IMR-90 (cell line): ENCODE measurements at regions not wholly inside any gene's neighbourhood (a gene's known extent, or its start where the extent isn't known, plus 50 kb on each side); places are given as distances from the start of the nearest gene placed in this dataset.

Experiments
- ATAC-seq: fragments of 200-7000 bp; cut with Tn5 transposase; 2 replicates; pipeline ENCODE4 v1.9.1; 2020; ENCODE audit warnings: low read depth, mild to moderate bottlenecking, moderate library complexity
- BruUV-seq: library from RNA; stranded (reverse); fragments of 400-500 nt; replicated peaks from 2 replicates; lab custom pipeline; 2021; lab: Mats Ljungman, UMichigan
- CTCF ChIA-PET: fragments of 300-600 bp; formaldehyde crosslinking; extraction: SDS; loops from one replicate; lab custom pipeline; 2021; ENCODE audit warnings: antibody characterized with exemption; lab: Yijun Ruan, JAX
- POLR2A ChIA-PET: fragments of 300-600 bp; sonication (Branson Sonifier 250); formaldehyde crosslinking; loops from one replicate; lab custom pipeline; 2022; ENCODE audit warnings: antibody characterized with exemption; ENCODE audit not compliant: unreplicated experiment; lab: Charles Lee
- DNase-seq: peaks from one replicate; pipeline ENCODE4 v3.0.0; 2013
- H2AFZ ChIP-seq: replicated peaks from 2 replicates; pipeline ENCODE3; 2013; ENCODE audit warnings: low read length, mild to moderate bottlenecking; ENCODE audit not compliant: poor library complexity
- H2AK5ac ChIP-seq: 2 replicates; pipeline ENCODE4 v1.6.1; 2013; ENCODE audit warnings: low read depth, low read length, inconsistent platforms
- H2AK9ac ChIP-seq: replicated peaks from 2 replicates; pipeline ENCODE3; 2013; ENCODE audit warnings: mild to moderate bottlenecking, low read depth, low read length, moderate library complexity; ENCODE audit not compliant: poor library complexity
- H2BK120ac ChIP-seq: 2 replicates; pipeline ENCODE4 v1.6.1; 2013; ENCODE audit warnings: low read depth, low read length, inconsistent platforms
- H2BK15ac ChIP-seq: 3 replicates; pipeline ENCODE4 v1.6.1; 2013; ENCODE audit warnings: low read depth, low read length, inconsistent platforms
- H2BK20ac ChIP-seq: 2 replicates; pipeline ENCODE4 v1.6.1; 2013; ENCODE audit warnings: low read depth, mild to moderate bottlenecking, inconsistent platforms, low read length, moderate library complexity
- H2BK5ac ChIP-seq: 2 replicates; pipeline ENCODE4 v1.6.1; 2013; ENCODE audit warnings: mild to moderate bottlenecking, low read depth, low read length, inconsistent platforms; ENCODE audit not compliant: poor library complexity, severe bottlenecking
- H3K14ac ChIP-seq: replicated peaks from 2 replicates; pipeline ENCODE4 v1.6.1; 2013; ENCODE audit warnings: low read depth, low read length, inconsistent platforms
- H3K18ac ChIP-seq: 2 replicates; pipeline ENCODE4 v1.6.1; 2013; ENCODE audit warnings: low read depth, low read length, control low read depth
- H3K23ac ChIP-seq: 2 replicates; pipeline ENCODE4 v1.6.1; 2013; ENCODE audit warnings: low read depth, low read length, inconsistent platforms
- H3K27ac ChIP-seq: 2 replicates; pipeline ENCODE4 v1.5.1; 2013; ENCODE audit warnings: mild to moderate bottlenecking, control low read depth, low read length; ENCODE audit not compliant: insufficient read depth
- H3K27me3 ChIP-seq: 2 replicates; pipeline ENCODE4 v1.6.1; 2013; ENCODE audit warnings: low read length; ENCODE audit not compliant: control insufficient read depth, insufficient read depth
- H3K36me3 ChIP-seq: 2 replicates; pipeline ENCODE4 v1.6.1; 2013; ENCODE audit warnings: low read length, mixed read lengths; ENCODE audit not compliant: control insufficient read depth, insufficient read depth
- H3K4ac ChIP-seq: 2 replicates; pipeline ENCODE4 v1.6.1; 2013; ENCODE audit warnings: low read depth, low read length, inconsistent platforms
- H3K4me1 ChIP-seq: 2 replicates; pipeline ENCODE4 v1.6.1; 2013; ENCODE audit warnings: low read length, mixed read lengths; ENCODE audit not compliant: control insufficient read depth, insufficient read depth
- H3K4me2 ChIP-seq: 2 replicates; pipeline ENCODE4 v1.6.1; 2013; ENCODE audit warnings: low read depth, mild to moderate bottlenecking, control low read depth, low read length, moderate library complexity
- H3K4me3 ChIP-seq: 2 replicates; pipeline ENCODE4 v1.5.1; 2013; ENCODE audit warnings: low read depth, mild to moderate bottlenecking, control low read depth, low read length, moderate library complexity; ENCODE audit not compliant: insufficient read depth
- H3K56ac ChIP-seq: 2 replicates; pipeline ENCODE4 v1.6.1; 2013; ENCODE audit warnings: low read length, inconsistent platforms; ENCODE audit not compliant: insufficient read depth; ENCODE audit errors: extremely low read depth
- H3K79me1 ChIP-seq, 2 experiments: 2 replicates each; pipeline ENCODE4 v1.6.1; 2013; ENCODE audit warnings: low read length in 2 of 2, inconsistent platforms in 1 of 2, low read depth in 1 of 2
- H3K9ac ChIP-seq: 2 replicates; pipeline ENCODE4 v1.6.1; 2013; ENCODE audit warnings: low read depth, low read length, control low read depth
- H3K9me1 ChIP-seq: 2 replicates; pipeline ENCODE4 v1.6.1; 2013; ENCODE audit warnings: low read length, inconsistent platforms; ENCODE audit not compliant: insufficient read depth
- H3K9me3 ChIP-seq: 2 replicates; pipeline ENCODE4 v1.6.1; 2013; ENCODE audit warnings: low read length; ENCODE audit not compliant: control insufficient read depth, insufficient read depth
- H4K20me1 ChIP-seq: 2 replicates; pipeline ENCODE4 v1.6.1; 2013; ENCODE audit warnings: low read length, inconsistent platforms; ENCODE audit not compliant: insufficient read depth
- H4K5ac ChIP-seq: 2 replicates; pipeline ENCODE4 v1.6.1; 2013; ENCODE audit warnings: mild to moderate bottlenecking, low read depth, low read length, control low read depth
- H4K8ac ChIP-seq, 2 experiments: 2 replicates each; pipeline ENCODE4 v1.6.1; 2013; ENCODE audit warnings: low read depth in 2 of 2, low read length in 2 of 2, control low read depth in 1 of 2, inconsistent platforms in 1 of 2
- H4K91ac ChIP-seq: 2 replicates; pipeline ENCODE4 v1.6.1; 2013; ENCODE audit warnings: low read depth, low read length, inconsistent platforms; ENCODE audit not compliant: insufficient read depth
- CHD1 ChIP-seq: IDR thresholded peaks from 2 replicates; pipeline ENCODE4 v1.6.1; 2012; ENCODE audit warnings: low read depth, low read length, improper control_type of control experiment
- MAFK ChIP-seq: IDR thresholded peaks from 2 replicates; pipeline ENCODE4 v1.6.1; 2012; ENCODE audit warnings: low read depth, low read length, improper control_type of control experiment
- MXI1 ChIP-seq: IDR thresholded peaks from 2 replicates; pipeline ENCODE4 v1.6.1; 2012; ENCODE audit warnings: low read depth, mild to moderate bottlenecking, low read length, moderate library complexity, borderline replicate concordance
- RAD21 ChIP-seq: IDR thresholded peaks from 2 replicates; pipeline ENCODE4 v1.6.1; 2012; ENCODE audit warnings: low read length, improper control_type of control experiment
- RFX5 ChIP-seq: IDR thresholded peaks from 2 replicates; pipeline ENCODE4 v1.8.0; 2012; ENCODE audit warnings: low read depth, mild to moderate bottlenecking, low read length, moderate library complexity
- WGBS, 2 experiments: methylation state at CpG; one replicate each; pipeline versions ENCODE4 v1.1.5 to v1.1.7; 2013; ENCODE audit warnings: missing lambda C conversion rate in 2 of 2; ENCODE audit not compliant: insufficient read length in 1 of 2; ENCODE audit errors: extremely low coverage in 2 of 2; 5-methylcytosine and 5-hydroxymethylcytosine counted together
- dilution Hi-C: fragments of 300-500 bp; cut with HindIII; formaldehyde crosslinking; loops from one replicate; pipeline ENCODE4 v1.14.3; 2018; ENCODE audit warnings: low sequenced_read_pairs; ENCODE audit not compliant: unreplicated experiment
- in situ Hi-C: fragments of 300-500 bp; cut with MboI; formaldehyde crosslinking; loops from 3 replicates; pipeline ENCODE4 v1.14.3; 2019; ENCODE audit warnings: low sequenced_read_pairs, inconsistent platforms, mixed read lengths
- intact Hi-C: fragments of 100-400 bp; cut with micrococcal nuclease; formaldehyde crosslinking; loops from 2 replicates; pipeline ENCODE4 v1.10.0; 2022
- TF ChIP-seq, protein P1 (sequence below): conservative IDR thresholded peaks from 2 replicates; pipeline ENCODE4 v1.5.1; 2012; ENCODE audit warnings: mild to moderate bottlenecking, low read depth, low read length, improper control_type of control experiment
- TF ChIP-seq, protein P2 (sequence below): fragments of 150-350 bp; IDR thresholded peaks from 2 replicates; pipeline ENCODE4 v1.6.1; 2016; ENCODE audit warnings: low read depth, mild to moderate bottlenecking, low read length, moderate library complexity, borderline replicate concordance

DNA sequence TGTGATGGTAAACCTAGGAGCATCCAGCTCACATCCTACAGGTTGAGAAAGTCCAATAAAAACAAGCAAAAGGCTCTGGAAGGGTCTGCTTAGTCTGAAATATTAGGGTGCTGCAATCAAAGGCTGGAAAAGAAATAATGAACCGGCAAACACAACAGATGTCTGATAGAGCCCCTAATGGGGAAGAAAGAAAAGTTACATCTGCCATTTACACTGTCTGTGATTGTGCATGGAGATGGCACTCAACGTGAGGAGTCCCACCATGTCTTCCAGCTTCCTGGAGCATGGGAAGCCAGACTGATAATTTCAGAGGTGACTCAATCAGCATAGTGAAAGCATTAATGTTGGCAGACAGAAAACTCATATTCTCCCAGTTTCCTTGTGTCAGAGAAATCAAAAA lies 307.8 kb downstream of the EPHA4 start:
- POLR2A ChIA-PET = no interaction called here
- TF ChIP-seq RFX5 (no peak), MAFK (no peak), RAD21 (no peak), MXI1 (no peak), CHD1 (no peak)
- TF ChIP-seq, protein P1, sequence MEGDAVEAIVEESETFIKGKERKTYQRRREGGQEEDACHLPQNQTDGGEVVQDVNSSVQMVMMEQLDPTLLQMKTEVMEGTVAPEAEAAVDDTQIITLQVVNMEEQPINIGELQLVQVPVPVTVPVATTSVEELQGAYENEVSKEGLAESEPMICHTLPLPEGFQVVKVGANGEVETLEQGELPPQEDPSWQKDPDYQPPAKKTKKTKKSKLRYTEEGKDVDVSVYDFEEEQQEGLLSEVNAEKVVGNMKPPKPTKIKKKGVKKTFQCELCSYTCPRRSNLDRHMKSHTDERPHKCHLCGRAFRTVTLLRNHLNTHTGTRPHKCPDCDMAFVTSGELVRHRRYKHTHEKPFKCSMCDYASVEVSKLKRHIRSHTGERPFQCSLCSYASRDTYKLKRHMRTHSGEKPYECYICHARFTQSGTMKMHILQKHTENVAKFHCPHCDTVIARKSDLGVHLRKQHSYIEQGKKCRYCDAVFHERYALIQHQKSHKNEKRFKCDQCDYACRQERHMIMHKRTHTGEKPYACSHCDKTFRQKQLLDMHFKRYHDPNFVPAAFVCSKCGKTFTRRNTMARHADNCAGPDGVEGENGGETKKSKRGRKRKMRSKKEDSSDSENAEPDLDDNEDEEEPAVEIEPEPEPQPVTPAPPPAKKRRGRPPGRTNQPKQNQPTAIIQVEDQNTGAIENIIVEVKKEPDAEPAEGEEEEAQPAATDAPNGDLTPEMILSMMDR = no peak
- TF ChIP-seq, protein P2, sequence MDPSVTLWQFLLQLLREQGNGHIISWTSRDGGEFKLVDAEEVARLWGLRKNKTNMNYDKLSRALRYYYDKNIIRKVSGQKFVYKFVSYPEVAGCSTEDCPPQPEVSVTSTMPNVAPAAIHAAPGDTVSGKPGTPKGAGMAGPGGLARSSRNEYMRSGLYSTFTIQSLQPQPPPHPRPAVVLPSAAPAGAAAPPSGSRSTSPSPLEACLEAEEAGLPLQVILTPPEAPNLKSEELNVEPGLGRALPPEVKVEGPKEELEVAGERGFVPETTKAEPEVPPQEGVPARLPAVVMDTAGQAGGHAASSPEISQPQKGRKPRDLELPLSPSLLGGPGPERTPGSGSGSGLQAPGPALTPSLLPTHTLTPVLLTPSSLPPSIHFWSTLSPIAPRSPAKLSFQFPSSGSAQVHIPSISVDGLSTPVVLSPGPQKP = no peak
- Histone ChIP-seq H3K4me2 (no peak overlapping the region), H2AFZ (no peak overlapping the region), H3K14ac (no peak overlapping the region), H4K91ac (no peak overlapping the region), H2BK5ac (no peak overlapping the region), H3K9ac (no peak overlapping the region), H2BK15ac (no peak overlapping the region), H2AK5ac (no peak overlapping the region), H3K27ac (no peak overlapping the region), H3K36me3 (no peaks in the 10 kb centered on the region), H3K79me1 (no peaks in the 10 kb centered on the region), H3K4me1 (no peaks in the 10 kb centered on the region), H3K4me3 (no peak overlapping the region), H3K9me1 (no peaks in the 10 kb centered on the region), H2AK9ac (no peak overlapping the region), H2BK120ac (no peak overlapping the region), H3K23ac (no peak overlapping the region), H3K9me3 (no peaks in the 10 kb centered on the region), H4K5ac (no peak overlapping the region), H3K56ac (no peak overlapping the region), H3K27me3 (peaks cover 1% of the 10 kb centered on the region), H4K20me1 (no peaks in the 10 kb centered on the region), H2BK20ac (no peak overlapping the region), H3K18ac (no peak overlapping the region), H3K4ac (no peak overlapping the region), H4K8ac (no peak overlapping the region)
- no TSS peak for BruUV-seq
- CTCF ChIA-PET = no interaction called here
- in situ Hi-C loops (no loop called here), dilution Hi-C loops (no loop called here), intact Hi-C loops (no loop called here)
- DNase-seq (no peak), ATAC-seq (no peak)
- 80% methylated on average over 1 of the region's 2 CpGs; no CpG with 5 or more reads in 1 of the 2 experiments for WGBS, 2 experiments
